Stimulated activated CD8-positive, alpha-beta memory T cell treated with anti-CD3 and anti-CD28 coated beads, Interleukin-15, amount 100 ng/mL, for 4 hours (primary cell): ENCODE measurements at regions not wholly inside any gene's neighbourhood (a gene's known extent, or its start where the extent isn't known, plus 50 kb on each side); places are given as distances from the start of the nearest gene placed in this dataset.
"Not testable (repeated sequence)": the region's sequence is repeated elsewhere in the genome, so short reads cannot be mapped to it uniquely, and the experiment has no call there.

Experiments used
- DNase-seq, 2 donors: peaks; one replicate each; pipeline ENCODE4 v3.0.0-alpha.2; 2020; ENCODE audit warnings: low read depth in 2 of 2

- not testable (repeated sequence) for DNase-seq
Observed at GRCh38 chr3:30328935-30329334, 277.5 kb upstream of the TGFBR2 start.

- no peak for DNase-seq
Observed at GRCh38 chr3:30331519-30331918, 274.9 kb upstream of the TGFBR2 start.

DNA sequence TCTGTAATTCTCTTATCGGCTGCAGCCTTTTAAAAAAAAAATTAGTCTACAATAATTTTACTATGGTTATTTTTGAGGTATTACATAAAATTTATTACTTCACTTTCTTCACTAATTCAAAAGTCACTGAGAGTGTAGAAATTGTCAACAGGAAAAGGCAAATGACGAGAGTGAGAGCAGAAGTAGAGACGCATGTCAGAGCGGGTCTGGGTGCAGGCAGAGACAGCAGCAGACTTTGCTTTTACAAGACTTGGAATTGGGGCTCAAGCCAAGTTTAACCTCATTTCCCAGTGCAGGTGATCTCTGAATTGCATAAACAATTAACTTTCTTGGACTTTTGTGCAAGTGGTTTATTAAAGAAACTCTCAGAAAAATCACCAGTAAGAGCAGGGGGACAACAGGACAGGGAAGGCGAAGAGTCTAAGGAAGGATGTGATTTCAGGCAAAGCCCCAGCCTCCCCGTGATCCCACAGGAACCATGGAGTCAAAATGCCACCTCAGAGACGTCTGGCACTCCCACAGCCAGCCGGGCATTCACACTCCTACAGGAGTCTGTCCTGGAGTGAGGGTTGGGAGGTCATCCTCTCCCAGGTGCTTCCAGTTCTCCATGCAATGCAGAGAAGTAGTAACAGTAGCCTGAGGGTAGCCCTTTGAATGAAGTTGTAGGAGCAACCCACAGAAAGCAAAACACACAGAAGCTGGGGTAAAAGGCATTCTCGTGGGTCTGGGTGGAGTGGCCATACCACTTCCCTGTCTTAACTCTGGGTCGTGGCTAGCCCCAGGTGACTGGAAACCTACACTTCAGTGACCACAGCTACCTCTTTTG lies 274.0 kb upstream of the TGFBR2 start:
- DNase-seq = no peak

GRCh38 chr3:30333143-30333542 lies 273.3 kb upstream of the TGFBR2 start:
- DNase-seq = no peak

DNA sequence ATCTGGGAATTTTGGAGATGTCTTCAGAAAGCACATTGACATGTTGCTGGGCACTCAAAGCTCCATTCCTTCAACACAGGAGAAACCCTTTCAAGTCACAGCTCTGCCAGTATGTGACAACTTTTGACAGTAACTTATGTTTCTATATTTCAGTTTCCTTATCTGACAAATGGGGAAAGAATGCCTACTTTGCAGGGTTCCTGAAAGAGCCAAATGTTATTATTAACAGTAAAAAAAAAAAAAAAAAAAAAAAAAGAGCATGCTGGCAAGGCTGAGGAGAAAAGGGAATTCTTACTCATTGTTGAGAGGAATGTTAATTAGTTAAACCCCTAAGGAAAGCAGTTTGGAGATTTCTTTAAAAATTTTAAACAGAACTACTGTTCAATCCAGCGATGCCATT lies 272.5 kb upstream of the TGFBR2 start:
- no peak for DNase-seq

- no peak for DNase-seq
Observed at GRCh38 chr3:30340500-30340899, 265.9 kb upstream of the TGFBR2 start.

GRCh38 chr3:30341079-30341478 lies 265.3 kb upstream of the TGFBR2 start:
- no peak for DNase-seq

- no peak for DNase-seq
Observed at GRCh38 chr3:30341851-30342250, 264.6 kb upstream of the TGFBR2 start.

GRCh38 chr3:30342318-30343060 lies 263.9 kb upstream of the TGFBR2 start:
- DNase-seq = no peak

- DNase-seq = no peak
Observed at GRCh38 chr3:30343067-30343831, 263.2 kb upstream of the TGFBR2 start.

- DNase-seq = no peak
Observed at GRCh38 chr3:30343861-30344260, 262.5 kb upstream of the TGFBR2 start.

DNA sequence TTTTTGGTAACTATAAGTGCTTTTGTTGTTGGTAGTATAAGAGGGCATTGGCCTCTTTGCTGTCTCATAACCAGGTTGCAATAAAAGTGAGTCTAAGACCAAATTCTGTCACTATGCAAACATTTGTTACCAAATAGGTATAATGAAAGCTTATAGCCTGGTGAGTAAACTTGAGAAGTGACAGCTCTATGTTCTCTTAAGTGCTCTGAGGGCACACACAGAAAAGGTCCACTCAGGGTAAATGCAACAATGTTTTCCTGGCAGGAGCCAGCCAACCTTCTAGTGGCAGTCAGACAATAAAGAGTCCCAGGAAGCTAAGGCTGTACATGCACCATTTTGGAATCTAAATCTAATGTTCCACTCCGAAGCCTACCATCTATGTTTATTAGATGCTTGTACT lies 262.1 kb upstream of the TGFBR2 start:
- DNase-seq = no peak

- no peak for DNase-seq
Observed at GRCh38 chr3:30346933-30347320, 259.5 kb upstream of the TGFBR2 start.

- no peak for DNase-seq
Observed at GRCh38 chr3:30347679-30348216, 258.7 kb upstream of the TGFBR2 start.

DNA sequence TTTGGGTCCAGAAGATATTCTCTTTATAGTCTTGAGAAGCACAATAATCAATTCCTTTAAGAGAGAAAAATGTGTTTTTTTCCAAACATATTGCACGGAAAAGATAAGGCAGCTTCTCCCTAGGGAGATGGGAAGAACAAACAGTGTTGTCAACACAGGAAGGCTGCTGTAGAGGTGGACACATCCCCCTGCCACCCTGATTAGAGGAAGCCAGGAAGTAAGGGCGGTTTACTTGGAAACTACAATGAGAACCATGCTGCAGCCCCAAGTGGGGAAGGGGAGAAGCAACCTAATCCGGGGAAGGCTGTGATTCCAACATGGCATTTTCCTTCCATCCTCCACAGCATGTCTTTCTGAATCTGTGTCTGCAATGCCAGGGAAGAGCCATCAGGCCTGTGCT lies 256.9 kb upstream of the TGFBR2 start:
- no peak for DNase-seq

GRCh38 chr3:30350011-30350410 lies 256.4 kb upstream of the TGFBR2 start:
- no peak for DNase-seq

- DNase-seq = no peak
Observed at GRCh38 chr3:30350901-30351300, 255.5 kb upstream of the TGFBR2 start.

GRCh38 chr3:30352410-30353318 lies 253.7 kb upstream of the TGFBR2 start:
- no peak for DNase-seq

DNA sequence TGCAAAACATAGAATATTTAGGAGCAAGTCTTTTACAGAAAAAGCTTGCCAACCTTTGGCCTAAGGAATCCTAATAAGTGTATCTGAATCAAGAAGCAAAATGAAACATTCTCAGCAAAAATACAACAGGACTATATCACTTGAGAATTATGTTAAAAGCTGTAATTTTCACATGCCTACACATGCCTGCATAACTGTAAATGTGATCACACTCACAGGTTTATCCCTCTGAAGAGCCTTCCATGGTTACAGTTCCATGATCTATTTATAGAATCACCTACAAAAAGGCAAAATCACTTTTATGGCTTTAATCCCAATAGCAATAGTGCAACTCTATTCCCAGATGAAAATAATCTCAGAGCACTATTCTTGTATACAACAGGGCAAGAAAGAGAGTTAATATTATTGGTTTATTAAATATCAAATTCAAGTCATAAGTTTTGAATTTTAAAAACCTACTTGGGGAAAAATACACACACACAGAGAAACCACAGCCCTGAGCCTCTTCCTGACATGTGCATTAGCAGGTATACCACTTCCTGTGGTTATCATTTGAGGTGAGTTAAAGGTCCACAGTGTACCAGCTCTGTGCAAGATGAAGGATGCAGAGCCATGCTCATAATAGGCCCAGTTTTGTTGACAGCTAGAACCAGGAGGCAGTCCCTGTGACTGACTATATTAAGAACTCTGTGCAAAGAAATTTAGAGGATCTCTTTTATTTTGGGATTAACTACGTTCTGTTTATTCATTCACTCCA lies 252.5 kb upstream of the TGFBR2 start:
- DNase-seq = peak in 1 of 2 donors; percentile 38

- no peak for DNase-seq
Observed at GRCh38 chr3:30354513-30354912, 251.9 kb upstream of the TGFBR2 start.
